A673 (cell line): ENCODE measurements at regions not wholly inside any gene's neighbourhood (a gene's known extent, or its start where the extent isn't known, plus 50 kb on each side); places are given as distances from the start of the nearest gene placed in this dataset.

ENCODE experiments used
- BruUV-seq: library from RNA; stranded (reverse); fragments of 400-500 nt; replicated peaks from 2 replicates; lab custom pipeline; 2021; lab: Mats Ljungman, UMichigan
- CTCF ChIA-PET: fragments of 300-600 bp; sonication (Branson Sonifier 250); formaldehyde crosslinking; loops from one replicate; lab custom pipeline; 2022; ENCODE audit warnings: antibody characterized with exemption; lab: Charles Lee
- POLR2A ChIA-PET: fragments of 300-600 bp; sonication (Branson Sonifier 250); formaldehyde crosslinking; loops from one replicate; lab custom pipeline; 2022; ENCODE audit warnings: antibody characterized with exemption; ENCODE audit not compliant: low non-redundant PET; lab: Charles Lee
- DNase-seq: peaks from one replicate; pipeline ENCODE4 v3.0.0-alpha.2; 2015; ENCODE audit warnings: low spot score
- H3K27ac ChIP-seq: fragments of 200-600 bp; sonication (generic); 2 replicates; pipeline ENCODE4 v1.5.1; 2016; ENCODE audit warnings: mixed run types, low read depth, mild to moderate bottlenecking, mixed read lengths, antibody characterized with exemption, low read length; ENCODE audit not compliant: poor library complexity, severe bottlenecking
- H3K27me3 ChIP-seq: fragments of 200-600 bp; sonication (generic); replicated peaks from 2 replicates; pipeline ENCODE4 v1.6.1; 2017; ENCODE audit warnings: mixed run types, low read depth, mild to moderate bottlenecking, mixed read lengths, antibody characterized with exemption, low read length; ENCODE audit not compliant: insufficient read depth, poor library complexity
- H3K36me3 ChIP-seq: fragments of 200-600 bp; sonication (generic); 2 replicates; pipeline ENCODE4 v1.6.1; 2016; ENCODE audit warnings: mixed run types, mild to moderate bottlenecking, mixed read lengths, antibody characterized with exemption, low read length; ENCODE audit not compliant: insufficient read depth, poor library complexity, severe bottlenecking
- H3K4me1 ChIP-seq: fragments of 200-600 bp; sonication (generic); 2 replicates; pipeline ENCODE4 v1.6.1; 2017; ENCODE audit warnings: mixed run types, mild to moderate bottlenecking, mixed read lengths, antibody characterized with exemption, low read length; ENCODE audit not compliant: insufficient read depth, poor library complexity, severe bottlenecking
- H3K4me3 ChIP-seq: fragments of 200-600 bp; sonication (generic); 2 replicates; pipeline ENCODE4 v1.5.1; 2016; ENCODE audit warnings: low read depth, mixed run types, mild to moderate bottlenecking, mixed read lengths, low read length; ENCODE audit not compliant: poor library complexity, severe bottlenecking
- H3K9me3 ChIP-seq: fragments of 200-600 bp; sonication (generic); 2 replicates; pipeline ENCODE4 v1.6.1; 2016; ENCODE audit warnings: mixed run types, low read depth, mild to moderate bottlenecking, mixed read lengths, antibody characterized with exemption, low read length; ENCODE audit not compliant: poor library complexity, severe bottlenecking
- EZH2 ChIP-seq: fragments of 200-600 bp; sonication (generic); IDR thresholded peaks from 2 replicates; pipeline ENCODE4 v1.6.1; 2017; ENCODE audit warnings: borderline replicate concordance, low read depth, mild to moderate bottlenecking, mixed read lengths, antibody characterized with exemption, low read length; ENCODE audit not compliant: poor library complexity, severe bottlenecking
- intact Hi-C: fragments of 100-400 bp; cut with micrococcal nuclease; formaldehyde crosslinking; loops from one replicate; pipeline ENCODE4 v1.10.0; 2022; ENCODE audit not compliant: unreplicated experiment
- TF ChIP-seq, protein P1 (sequence below): fragments of 300-800, 200-600 bp; sonication (generic); conservative IDR thresholded peaks from 2 replicates; pipeline ENCODE4 v1.5.1; 2017; ENCODE audit warnings: low read depth, mild to moderate bottlenecking, antibody characterized with exemption, low read length, moderate library complexity, mixed read lengths

DNA sequence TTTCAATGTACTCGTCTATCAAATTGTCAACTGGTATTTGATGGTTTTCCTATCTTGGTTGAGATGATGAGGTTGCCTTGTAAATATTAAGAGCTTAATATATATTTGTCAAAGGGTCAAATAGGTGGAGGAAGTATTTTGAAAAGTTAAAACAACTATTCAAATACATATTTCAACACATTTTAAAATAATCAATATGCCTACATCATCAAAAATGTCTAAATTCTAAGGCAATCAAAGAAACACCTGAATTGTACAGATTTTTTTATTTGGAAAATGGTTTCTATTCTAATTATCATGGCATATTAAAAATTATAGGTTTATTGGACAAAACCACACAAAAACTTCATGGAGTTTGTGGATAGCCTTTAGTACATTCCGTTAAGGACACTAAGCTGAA, 461.4 kb upstream of the ONECUT1 start:
- Histone ChIP-seq H3K27ac (no peak overlapping the region), H3K4me3 (no peak overlapping the region), H3K4me1 (no peaks in the 10 kb centered on the region), H3K36me3 (no peaks in the 10 kb centered on the region), H3K27me3 (no peaks in the 10 kb centered on the region), H3K9me3 (no peaks in the 10 kb centered on the region)
- no peak for DNase-seq
- CTCF ChIA-PET: no interaction called here
- TF ChIP-seq, protein P1, sequence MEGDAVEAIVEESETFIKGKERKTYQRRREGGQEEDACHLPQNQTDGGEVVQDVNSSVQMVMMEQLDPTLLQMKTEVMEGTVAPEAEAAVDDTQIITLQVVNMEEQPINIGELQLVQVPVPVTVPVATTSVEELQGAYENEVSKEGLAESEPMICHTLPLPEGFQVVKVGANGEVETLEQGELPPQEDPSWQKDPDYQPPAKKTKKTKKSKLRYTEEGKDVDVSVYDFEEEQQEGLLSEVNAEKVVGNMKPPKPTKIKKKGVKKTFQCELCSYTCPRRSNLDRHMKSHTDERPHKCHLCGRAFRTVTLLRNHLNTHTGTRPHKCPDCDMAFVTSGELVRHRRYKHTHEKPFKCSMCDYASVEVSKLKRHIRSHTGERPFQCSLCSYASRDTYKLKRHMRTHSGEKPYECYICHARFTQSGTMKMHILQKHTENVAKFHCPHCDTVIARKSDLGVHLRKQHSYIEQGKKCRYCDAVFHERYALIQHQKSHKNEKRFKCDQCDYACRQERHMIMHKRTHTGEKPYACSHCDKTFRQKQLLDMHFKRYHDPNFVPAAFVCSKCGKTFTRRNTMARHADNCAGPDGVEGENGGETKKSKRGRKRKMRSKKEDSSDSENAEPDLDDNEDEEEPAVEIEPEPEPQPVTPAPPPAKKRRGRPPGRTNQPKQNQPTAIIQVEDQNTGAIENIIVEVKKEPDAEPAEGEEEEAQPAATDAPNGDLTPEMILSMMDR: no peak
- TF ChIP-seq EZH2: no peak
- POLR2A ChIA-PET: no interaction called here
- intact Hi-C loops: no loop called here
- BruUV-seq: no TSS peak

DNA sequence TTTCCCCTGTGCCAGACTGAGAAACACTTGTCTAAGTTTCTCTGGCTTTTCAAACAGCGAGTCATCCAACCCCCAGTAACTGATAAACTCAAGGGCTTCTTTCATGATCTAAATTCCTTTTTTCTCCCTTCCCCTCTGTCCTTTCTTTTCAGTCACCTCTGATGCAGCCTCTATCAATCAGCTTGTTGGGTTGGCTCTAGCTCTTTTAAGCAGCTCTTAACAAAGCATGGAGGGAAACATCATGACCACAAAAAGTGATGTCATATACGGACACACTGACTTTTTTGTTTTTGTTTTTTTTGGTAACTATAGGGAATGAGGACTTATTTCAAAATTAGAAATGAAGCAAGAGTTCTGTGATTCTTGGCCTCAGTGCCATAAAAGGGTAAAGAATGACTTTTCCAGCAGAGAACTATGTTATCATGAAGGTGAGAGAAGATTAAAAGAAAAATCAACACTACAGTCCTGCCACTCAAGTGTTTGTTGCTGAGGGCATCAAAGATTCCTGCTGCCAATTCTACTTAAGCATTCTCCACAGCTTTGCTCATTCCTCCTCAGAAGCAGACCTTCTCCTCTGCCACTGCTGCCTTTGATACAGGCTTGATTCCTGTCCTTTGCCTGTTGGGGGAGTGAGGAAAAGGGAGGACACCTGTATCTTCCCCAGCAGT, 457.0 kb upstream of the ONECUT1 start:
- Histone ChIP-seq H3K27me3 (no peaks in the 10 kb centered on the region), H3K9me3 (no peaks in the 10 kb centered on the region), H3K4me1 (no peaks in the 10 kb centered on the region), H3K36me3 (no peaks in the 10 kb centered on the region), H3K27ac (no peak overlapping the region), H3K4me3 (no peak overlapping the region)
- ChIA-PET CTCF (no interaction called here), POLR2A (no interaction called here)
- no peak for TF ChIP-seq EZH2
- TF ChIP-seq, protein P1: no peak
- no TSS peak for BruUV-seq
- intact Hi-C loops: no loop called here
- DNase-seq: no peak

DNA sequence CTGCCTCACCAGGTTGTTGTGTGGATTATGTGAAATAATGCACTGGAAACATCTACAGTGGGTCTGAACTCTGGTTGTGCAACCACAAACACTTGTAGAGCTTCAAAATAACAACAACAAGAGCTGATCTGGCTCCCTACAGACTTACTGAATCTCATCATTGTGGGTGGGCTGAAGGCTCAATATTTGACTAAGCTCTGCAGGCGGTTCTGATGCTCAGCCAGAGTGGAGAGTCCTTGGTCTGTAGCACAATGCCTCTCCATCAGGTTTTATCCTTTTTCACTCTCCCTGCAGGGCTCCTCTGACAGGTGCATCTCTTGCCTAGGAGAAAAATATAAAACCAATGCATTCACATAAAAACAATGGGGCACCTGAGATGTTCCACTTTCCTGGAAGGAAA, 456.3 kb upstream of the ONECUT1 start:
- POLR2A ChIA-PET: no interaction called here
- Histone ChIP-seq H3K36me3 (no peaks in the 10 kb centered on the region), H3K4me1 (no peaks in the 10 kb centered on the region), H3K9me3 (no peaks in the 10 kb centered on the region), H3K27ac (no peak overlapping the region), H3K4me3 (no peak overlapping the region), H3K27me3 (no peaks in the 10 kb centered on the region)
- intact Hi-C loops: no loop called here
- CTCF ChIA-PET: no interaction called here
- no TSS peak for BruUV-seq
- TF ChIP-seq, protein P1: no peak
- no peak for TF ChIP-seq EZH2
- DNase-seq: no peak
